H1 (cell line): ENCODE measurements at regions not wholly inside any gene's neighbourhood (a gene's known extent, or its start where the extent isn't known, plus 50 kb on each side); places are given as distances from the start of the nearest gene placed in this dataset.

Source experiments
- EGR1 ChIP-seq: IDR thresholded peaks from 2 replicates; pipeline ENCODE4 v1.6.1; 2011; ENCODE audit warnings: low read depth, low read length, borderline replicate concordance
- GTF2F1 ChIP-seq: IDR thresholded peaks from 2 replicates; pipeline ENCODE4 v1.6.1; 2012; ENCODE audit warnings: low read depth, low read length, improper control_type of control experiment, borderline replicate concordance
- MAFK ChIP-seq: IDR thresholded peaks from 2 replicates; pipeline ENCODE4 v1.6.1; 2012; ENCODE audit warnings: low read depth, mild to moderate bottlenecking, improper control_type of control experiment, low read length
- PHF8 ChIP-seq: fragments of 200-600 bp; sonication (generic); conservative IDR thresholded peaks from 2 replicates; pipeline ENCODE4 v1.7.1; 2012; ENCODE audit warnings: low read depth, mild to moderate bottlenecking, inconsistent platforms, low read length, moderate library complexity
- SIN3A ChIP-seq, 2 experiments: IDR thresholded peaks in 1 of 2; conservative IDR thresholded peaks in 1 of 2; 2 replicates each; pipeline ENCODE4 v1.6.1; 2011 to 2012; ENCODE audit warnings: low read length in 2 of 2, improper control_type of control experiment in 1 of 2, low read depth in 1 of 2, mild to moderate bottlenecking in 1 of 2
- SIRT6 ChIP-seq: IDR thresholded peaks from one replicate; pipeline ENCODE4 v1.7.1; 2012; ENCODE audit warnings: low read length, inconsistent platforms
- TF ChIP-seq, protein P1 (sequence below): IDR thresholded peaks from 2 replicates; pipeline ENCODE4 v1.6.1; 2011; ENCODE audit warnings: low read length, improper control_type of control experiment

GRCh38 chr13:72050251-72050650 lies 183.2 kb upstream of the DACH1 start (continued):
- TF ChIP-seq GTF2F1, result no peak
- TF ChIP-seq SIN3A (conservative IDR thresholded peaks at IDR 0.05 in 1 of 2, IDR thresholded peaks at IDR 0.05 in 1 of 2; ENCODE audit: low read depth in 1 of 2, low read length in 2 of 2), result no peak
- TF ChIP-seq PHF8, result no peak
- TF ChIP-seq, protein P1, sequence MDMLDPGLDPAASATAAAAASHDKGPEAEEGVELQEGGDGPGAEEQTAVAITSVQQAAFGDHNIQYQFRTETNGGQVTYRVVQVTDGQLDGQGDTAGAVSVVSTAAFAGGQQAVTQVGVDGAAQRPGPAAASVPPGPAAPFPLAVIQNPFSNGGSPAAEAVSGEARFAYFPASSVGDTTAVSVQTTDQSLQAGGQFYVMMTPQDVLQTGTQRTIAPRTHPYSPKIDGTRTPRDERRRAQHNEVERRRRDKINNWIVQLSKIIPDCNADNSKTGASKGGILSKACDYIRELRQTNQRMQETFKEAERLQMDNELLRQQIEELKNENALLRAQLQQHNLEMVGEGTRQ, result no peak
- TF ChIP-seq EGR1, result no peak
- no peak for TF ChIP-seq SIRT6
- no peak for TF ChIP-seq MAFK
